Smooth muscle cell (in vitro differentiated cells): ENCODE measurements at regions not wholly inside any gene's neighbourhood (a gene's known extent, or its start where the extent isn't known, plus 50 kb on each side); places are given as distances from the start of the nearest gene placed in this dataset.
A peak's percentile ranks its signal among the peaks of the same experiment; 100 is the strongest.

Experiments used
- DNase-seq: peaks from one replicate; lab custom pipeline; 2025; ENCODE audit not compliant: unreplicated experiment; lab: John Stamatoyannopoulos, UW
- H2AFZ ChIP-seq: fragments of 200-600 bp; sonication (generic); 2 replicates; pipeline ENCODE4 v1.6.0; 2016; ENCODE audit warnings: antibody characterized with exemption, low read depth, mild to moderate bottlenecking
- H3F3A ChIP-seq: fragments of 200-600 bp; sonication (generic); 2 replicates; pipeline ENCODE4 v1.6.0; 2017; ENCODE audit warnings: antibody characterized with exemption, low read depth
- H3K27ac ChIP-seq: fragments of 200-600 bp; sonication (generic); 2 replicates; pipeline ENCODE4 v1.5.1; 2016; ENCODE audit warnings: low read depth, mild to moderate bottlenecking
- H3K27me3 ChIP-seq: fragments of 200-600 bp; sonication (generic); 2 replicates; pipeline ENCODE4 v1.6.1; 2016; ENCODE audit warnings: low read depth, mild to moderate bottlenecking
- H3K36me3 ChIP-seq: fragments of 200-600 bp; sonication (generic); 2 replicates; pipeline ENCODE4 v1.5.1; 2016; ENCODE audit warnings: low read depth
- H3K4me1 ChIP-seq: fragments of 200-600 bp; sonication (generic); 2 replicates; pipeline ENCODE4 v1.5.1; 2016; ENCODE audit warnings: low read depth
- H3K4me2 ChIP-seq: fragments of 200-600 bp; sonication (generic); 2 replicates; pipeline ENCODE4 v1.6.0; 2016; ENCODE audit warnings: mild to moderate bottlenecking
- H3K4me3 ChIP-seq: fragments of 200-600 bp; sonication (generic); 2 replicates; pipeline ENCODE4 v1.5.1; 2016; ENCODE audit warnings: mild to moderate bottlenecking
- H3K79me2 ChIP-seq: fragments of 200-600 bp; sonication (generic); 2 replicates; pipeline ENCODE4 v1.6.0; 2016; ENCODE audit warnings: low read depth, mild to moderate bottlenecking
- H3K9ac ChIP-seq: fragments of 200-600 bp; sonication (generic); 2 replicates; pipeline ENCODE4 v1.6.0; 2016; ENCODE audit warnings: low read depth
- H3K9me3 ChIP-seq: fragments of 200-600 bp; sonication (generic); replicated peaks from 2 replicates; pipeline ENCODE4 v1.5.1; 2016; ENCODE audit warnings: low read depth
- H4K20me1 ChIP-seq: fragments of 200-600 bp; sonication (generic); 2 replicates; pipeline ENCODE4 v1.6.0; 2016; ENCODE audit warnings: low read depth
- WGBS: methylation state at CpG from one replicate; pipeline ENCODE4 v1.1.7; 2016; ENCODE audit warnings: low lambda C conversion rate; 5-methylcytosine and 5-hydroxymethylcytosine counted together
- TF ChIP-seq, protein P1 (sequence below): fragments of 200-600 bp; sonication (generic); IDR thresholded peaks from 2 replicates; pipeline ENCODE4 v1.5.1; 2017; ENCODE audit warnings: borderline replicate concordance, mild to moderate bottlenecking, antibody characterized with exemption; ENCODE audit not compliant: insufficient read depth, poor library complexity, severe bottlenecking

DNA sequence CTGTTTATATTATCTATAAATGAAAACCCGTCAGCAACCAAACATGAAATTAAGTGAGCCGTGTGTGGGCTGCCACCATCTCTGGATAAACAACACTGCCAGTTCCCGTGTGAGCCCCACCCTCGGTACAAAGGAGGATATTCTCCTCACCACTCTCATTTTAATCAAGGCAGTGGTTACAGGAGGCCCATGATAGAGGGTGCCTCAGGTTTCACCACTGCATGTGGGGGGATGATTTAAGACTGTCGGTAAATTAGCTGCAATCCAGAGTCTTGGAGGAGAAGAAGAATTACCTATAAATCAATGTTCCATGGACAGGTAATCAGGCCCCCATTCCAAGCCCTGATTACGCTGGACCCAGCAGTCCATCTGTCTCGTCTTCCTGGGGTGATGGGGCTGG lies 361.6 kb upstream of the SULF2 start:
- WGBS: 79% methylated on average over 7 of the region's 7 CpGs
- H3K27me3 ChIP-seq: peaks cover 6% of the 10 kb centered on the region

DNA sequence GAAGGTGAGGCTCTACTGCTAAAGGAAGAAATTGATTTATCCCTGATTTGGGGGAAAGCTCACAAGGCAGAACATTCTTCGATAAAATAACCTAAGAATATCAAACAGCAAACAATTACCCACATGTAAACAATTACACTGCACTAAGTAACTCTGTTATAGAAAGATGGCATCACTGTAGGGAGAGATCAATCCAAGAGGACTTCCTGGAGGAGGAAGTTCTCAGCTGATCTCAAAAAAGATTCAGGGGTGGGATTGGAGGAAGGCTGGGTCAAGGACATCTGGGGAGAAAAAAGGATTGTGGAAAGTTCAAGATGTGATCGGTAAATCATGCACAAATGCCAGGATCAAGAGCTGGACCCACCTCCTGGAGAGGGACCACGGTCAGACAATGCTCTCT lies 361.0 kb upstream of the SULF2 start:
- no peak overlapping the region for H3K27ac ChIP-seq
- H3K27me3 ChIP-seq: peaks cover 3% of the 10 kb centered on the region
- whole genome bisulfite sequencing: 93% methylated on average over 3 of the region's 3 CpGs
- no peaks in the 10 kb centered on the region for H3K9me3 ChIP-seq
- no peak overlapping the region for H3K9ac ChIP-seq
- TF ChIP-seq, protein P1, sequence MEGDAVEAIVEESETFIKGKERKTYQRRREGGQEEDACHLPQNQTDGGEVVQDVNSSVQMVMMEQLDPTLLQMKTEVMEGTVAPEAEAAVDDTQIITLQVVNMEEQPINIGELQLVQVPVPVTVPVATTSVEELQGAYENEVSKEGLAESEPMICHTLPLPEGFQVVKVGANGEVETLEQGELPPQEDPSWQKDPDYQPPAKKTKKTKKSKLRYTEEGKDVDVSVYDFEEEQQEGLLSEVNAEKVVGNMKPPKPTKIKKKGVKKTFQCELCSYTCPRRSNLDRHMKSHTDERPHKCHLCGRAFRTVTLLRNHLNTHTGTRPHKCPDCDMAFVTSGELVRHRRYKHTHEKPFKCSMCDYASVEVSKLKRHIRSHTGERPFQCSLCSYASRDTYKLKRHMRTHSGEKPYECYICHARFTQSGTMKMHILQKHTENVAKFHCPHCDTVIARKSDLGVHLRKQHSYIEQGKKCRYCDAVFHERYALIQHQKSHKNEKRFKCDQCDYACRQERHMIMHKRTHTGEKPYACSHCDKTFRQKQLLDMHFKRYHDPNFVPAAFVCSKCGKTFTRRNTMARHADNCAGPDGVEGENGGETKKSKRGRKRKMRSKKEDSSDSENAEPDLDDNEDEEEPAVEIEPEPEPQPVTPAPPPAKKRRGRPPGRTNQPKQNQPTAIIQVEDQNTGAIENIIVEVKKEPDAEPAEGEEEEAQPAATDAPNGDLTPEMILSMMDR: no peak
- H3K36me3 ChIP-seq: no peaks in the 10 kb centered on the region
- no peak overlapping the region for H3K4me2 ChIP-seq
- H2AFZ ChIP-seq: no peak overlapping the region
- no peak overlapping the region for H3K4me3 ChIP-seq
- no peaks in the 10 kb centered on the region for H3K79me2 ChIP-seq
- H3F3A ChIP-seq: peaks cover 6% of the 10 kb centered on the region
- no peaks in the 10 kb centered on the region for H4K20me1 ChIP-seq
- peaks cover 24% of the 10 kb centered on the region for H3K4me1 ChIP-seq
- no peak for DNase-seq

More for the DNA sequence above, 361.6 kb upstream of the SULF2 start:
- Histone ChIP-seq H3K9me3 (no peaks in the 10 kb centered on the region), H3K36me3 (no peaks in the 10 kb centered on the region), H3K9ac (no peak overlapping the region), H3F3A (peaks cover 6% of the 10 kb centered on the region), H3K4me3 (no peak overlapping the region), H3K27ac (no peak overlapping the region), H3K4me1 (peaks cover 23% of the 10 kb centered on the region), H2AFZ (no peak overlapping the region), H3K4me2 (no peak overlapping the region), H3K79me2 (no peaks in the 10 kb centered on the region), H4K20me1 (no peaks in the 10 kb centered on the region)
- TF ChIP-seq, protein P1: no peak
- DNase-seq: no peak

DNA sequence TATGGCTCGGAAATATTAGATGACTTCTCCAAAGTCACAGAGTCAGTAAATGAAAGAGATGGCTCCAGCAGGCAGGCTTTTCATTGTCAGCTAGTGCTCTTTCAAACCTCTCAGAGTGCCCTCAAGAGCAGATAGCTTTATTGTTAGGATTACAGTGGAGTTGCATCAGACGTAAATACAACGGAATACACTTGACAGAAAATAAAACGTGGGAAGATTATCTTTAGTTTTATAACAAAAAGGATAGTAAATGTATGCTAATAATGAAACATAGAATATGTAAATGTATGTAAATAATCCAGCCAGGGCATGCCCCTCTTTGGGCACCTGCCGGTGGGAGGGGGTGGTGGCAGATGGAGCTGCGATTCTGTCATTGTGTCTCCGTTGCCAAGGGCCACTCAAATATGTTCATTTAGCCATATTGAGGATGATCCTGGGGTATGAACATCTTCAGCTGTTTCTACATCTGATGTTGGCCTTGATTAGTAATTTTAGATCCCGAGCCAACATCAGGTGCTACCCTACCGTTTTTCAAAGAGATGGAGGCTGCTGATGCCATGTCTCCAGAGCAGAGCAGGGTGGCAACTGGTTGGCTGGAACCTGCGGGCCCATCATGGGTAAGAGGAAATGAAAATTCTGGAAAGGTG lies 358.3 kb upstream of the SULF2 start:
- no peak overlapping the region for H3K4me3 ChIP-seq
- H3K4me1 ChIP-seq: peaks cover 17% of the 10 kb centered on the region
- WGBS: 75% methylated on average over 10 of the region's 10 CpGs

DNA sequence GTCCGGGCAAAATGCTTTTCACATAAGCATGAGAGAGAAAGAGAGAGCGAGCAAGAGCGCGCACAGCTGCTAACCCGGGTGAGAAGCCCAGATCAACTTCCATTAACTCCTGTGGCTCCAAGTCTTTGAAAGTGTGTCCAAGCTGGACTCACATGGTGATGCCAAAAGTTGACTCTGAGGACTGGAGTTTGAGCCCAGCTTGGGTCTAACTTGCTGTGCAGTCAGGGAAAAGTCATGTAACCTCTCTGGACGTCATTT lies 357.2 kb upstream of the SULF2 start:
- peak overlapping the region; percentile 12 for H2AFZ ChIP-seq
- H3K4me2 ChIP-seq: no peak overlapping the region
- WGBS: 73% methylated on average over 6 of the region's 6 CpGs
- no peaks in the 10 kb centered on the region for H3K27me3 ChIP-seq
- no peak overlapping the region for H3K4me3 ChIP-seq
- no peak overlapping the region for H3K27ac ChIP-seq
- H3K36me3 ChIP-seq: no peaks in the 10 kb centered on the region
- DNase-seq: no peak
- no peaks in the 10 kb centered on the region for H3K9me3 ChIP-seq
- H3K4me1 ChIP-seq: peaks cover 17% of the 10 kb centered on the region
- no peaks in the 10 kb centered on the region for H3F3A ChIP-seq
- TF ChIP-seq, protein P1: no peak
- H3K9ac ChIP-seq: no peak overlapping the region
- no peaks in the 10 kb centered on the region for H4K20me1 ChIP-seq
- no peaks in the 10 kb centered on the region for H3K79me2 ChIP-seq

More for the DNA sequence above, 358.3 kb upstream of the SULF2 start:
- no peaks in the 10 kb centered on the region for H4K20me1 ChIP-seq
- no peaks in the 10 kb centered on the region for H3K36me3 ChIP-seq
- TF ChIP-seq, protein P1: no peak
- no peaks in the 10 kb centered on the region for H3K79me2 ChIP-seq
- no peaks in the 10 kb centered on the region for H3K9me3 ChIP-seq
- DNase-seq: no peak
- peak overlapping the region; percentile 12 for H2AFZ ChIP-seq
- no peak overlapping the region for H3K4me2 ChIP-seq
- no peak overlapping the region for H3K27ac ChIP-seq
- H3K9ac ChIP-seq: no peak overlapping the region
- H3F3A ChIP-seq: no peaks in the 10 kb centered on the region
- no peaks in the 10 kb centered on the region for H3K27me3 ChIP-seq
